AG09319 (cell line): ENCODE measurements at regions not wholly inside any gene's neighbourhood (a gene's known extent, or its start where the extent isn't known, plus 50 kb on each side); places are given as distances from the start of the nearest gene placed in this dataset.

Source experiments
- DNase-seq: peaks from one replicate; pipeline ENCODE4 v3.0.0-alpha.2; 2010; ENCODE audit warnings: low read depth; ENCODE audit errors: extremely low read depth
- TF ChIP-seq, protein P1 (sequence below): IDR thresholded peaks from 2 replicates; pipeline ENCODE4 v1.5.1; 2011; ENCODE audit warnings: low read depth, mild to moderate bottlenecking, inconsistent platforms, low read length, moderate library complexity

DNA sequence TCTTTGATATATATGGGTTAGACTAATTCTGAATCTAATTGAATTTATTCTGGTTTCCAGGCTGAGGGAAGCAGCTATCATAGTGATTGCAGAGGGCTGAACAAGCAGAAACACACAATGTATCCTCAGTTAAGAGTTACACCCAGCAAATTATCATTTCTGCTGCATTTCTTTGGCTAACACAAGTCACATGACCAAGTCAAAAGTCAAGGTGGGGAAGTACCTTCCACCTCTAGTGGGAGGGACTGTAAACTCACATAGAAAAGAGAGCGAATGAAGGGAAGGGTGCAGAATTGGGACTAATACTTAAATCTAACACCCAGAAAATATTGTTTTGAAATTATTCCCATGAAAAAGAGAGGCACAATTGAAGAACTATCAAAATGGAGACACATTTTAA, 719.7 kb upstream of the MMS22L start:
- TF ChIP-seq, protein P1, sequence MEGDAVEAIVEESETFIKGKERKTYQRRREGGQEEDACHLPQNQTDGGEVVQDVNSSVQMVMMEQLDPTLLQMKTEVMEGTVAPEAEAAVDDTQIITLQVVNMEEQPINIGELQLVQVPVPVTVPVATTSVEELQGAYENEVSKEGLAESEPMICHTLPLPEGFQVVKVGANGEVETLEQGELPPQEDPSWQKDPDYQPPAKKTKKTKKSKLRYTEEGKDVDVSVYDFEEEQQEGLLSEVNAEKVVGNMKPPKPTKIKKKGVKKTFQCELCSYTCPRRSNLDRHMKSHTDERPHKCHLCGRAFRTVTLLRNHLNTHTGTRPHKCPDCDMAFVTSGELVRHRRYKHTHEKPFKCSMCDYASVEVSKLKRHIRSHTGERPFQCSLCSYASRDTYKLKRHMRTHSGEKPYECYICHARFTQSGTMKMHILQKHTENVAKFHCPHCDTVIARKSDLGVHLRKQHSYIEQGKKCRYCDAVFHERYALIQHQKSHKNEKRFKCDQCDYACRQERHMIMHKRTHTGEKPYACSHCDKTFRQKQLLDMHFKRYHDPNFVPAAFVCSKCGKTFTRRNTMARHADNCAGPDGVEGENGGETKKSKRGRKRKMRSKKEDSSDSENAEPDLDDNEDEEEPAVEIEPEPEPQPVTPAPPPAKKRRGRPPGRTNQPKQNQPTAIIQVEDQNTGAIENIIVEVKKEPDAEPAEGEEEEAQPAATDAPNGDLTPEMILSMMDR = no peak
- no peak for DNase-seq

DNA sequence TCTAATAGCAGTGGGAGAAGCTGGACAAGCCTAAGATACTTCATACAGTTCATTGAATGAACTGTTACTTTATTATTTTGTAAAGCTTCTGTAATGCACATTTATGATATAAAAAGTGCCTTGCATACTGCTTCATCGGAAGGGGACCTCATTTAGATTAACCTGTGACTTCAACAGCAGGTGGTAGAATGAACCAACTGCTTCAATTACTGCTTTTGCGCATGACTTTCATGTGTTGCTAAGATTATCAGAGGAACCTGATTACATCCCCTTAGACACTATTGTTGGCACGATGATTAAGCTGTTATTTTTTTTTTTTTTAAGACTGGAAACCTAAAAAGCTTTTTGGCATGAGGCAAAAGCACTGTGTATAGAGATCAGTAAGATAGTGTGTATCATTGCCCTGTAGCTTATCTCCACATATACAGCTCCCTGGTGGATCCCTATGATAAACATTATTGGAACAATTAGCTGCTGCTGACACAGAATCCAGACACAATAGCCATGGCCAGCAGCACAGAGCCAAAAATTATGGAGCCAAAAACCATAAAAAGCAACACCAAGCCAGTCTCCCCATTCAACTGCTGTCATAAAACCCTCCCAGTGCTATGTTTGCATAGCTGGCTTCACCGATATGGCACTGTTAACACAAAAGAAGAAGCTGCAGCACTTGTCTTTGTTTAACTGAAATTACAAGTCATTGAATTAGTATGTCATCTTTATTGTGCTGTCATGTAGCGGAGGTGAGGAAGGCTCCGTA, 731.6 kb upstream of the MMS22L start:
- DNase-seq = no peak
- TF ChIP-seq, protein P1 = no peak

DNA sequence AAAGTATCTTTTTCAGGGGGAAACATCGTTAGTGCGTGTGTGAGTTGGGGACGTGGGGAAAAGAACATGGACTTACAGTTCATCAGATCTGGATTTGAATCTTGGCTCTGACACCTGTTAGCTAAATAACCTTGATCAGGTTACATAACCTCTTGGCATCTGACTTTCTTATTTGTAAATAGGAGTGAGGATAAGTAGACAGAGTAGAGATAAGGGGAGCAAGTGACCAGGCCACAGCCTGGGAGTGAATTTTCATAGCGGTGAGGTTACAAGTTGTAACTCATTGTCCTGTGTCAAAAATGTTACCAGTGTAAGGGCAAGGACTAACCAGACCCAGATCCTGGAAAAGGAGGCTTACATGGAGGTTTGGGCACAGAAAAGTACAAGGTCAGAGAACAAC, 733.5 kb upstream of the MMS22L start:
- TF ChIP-seq, protein P1 = no peak

DNA sequence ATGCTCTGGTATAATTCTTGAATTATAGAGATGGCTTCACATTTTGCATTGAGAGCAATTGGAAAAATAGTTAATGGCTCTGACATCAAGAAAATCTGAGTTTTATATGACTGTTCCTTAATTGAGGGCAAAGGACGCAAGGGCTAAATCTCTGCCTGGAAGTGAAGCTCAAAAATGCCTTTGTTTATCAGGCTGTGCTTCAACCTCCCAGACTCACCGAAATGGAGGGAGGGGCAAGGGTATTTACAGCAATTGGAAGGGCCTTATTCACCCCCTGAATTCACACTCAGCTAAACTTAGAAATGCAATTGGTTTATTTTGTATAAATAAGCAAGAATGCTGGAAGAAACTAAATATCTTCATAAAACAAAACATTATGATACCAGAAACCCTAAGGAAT, 737.2 kb upstream of the MMS22L start:
- TF ChIP-seq, protein P1 = no peak
- DNase-seq = no peak

More for the DNA sequence above, 733.5 kb upstream of the MMS22L start:
- DNase-seq = no peak

DNA sequence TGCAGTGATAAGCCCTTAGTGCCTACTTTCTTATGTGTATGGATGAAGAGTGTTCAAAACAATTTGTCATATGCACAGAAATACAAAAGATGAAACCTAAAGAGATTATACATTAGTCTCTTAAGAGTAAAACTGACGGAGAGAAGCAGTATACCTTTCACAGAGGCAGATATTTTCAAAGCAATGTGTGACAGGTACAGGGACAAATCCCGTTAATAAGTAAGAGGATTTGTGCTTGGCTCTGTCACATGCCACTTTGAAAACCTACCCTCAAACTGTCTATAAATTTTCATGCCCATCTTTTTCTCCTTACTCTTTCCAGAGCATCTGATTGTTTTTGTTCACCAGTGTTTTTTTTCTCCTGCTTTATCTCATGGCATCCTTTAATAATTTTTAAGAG, 741.3 kb upstream of the MMS22L start:
- TF ChIP-seq, protein P1 = no peak
- no peak for DNase-seq

DNA sequence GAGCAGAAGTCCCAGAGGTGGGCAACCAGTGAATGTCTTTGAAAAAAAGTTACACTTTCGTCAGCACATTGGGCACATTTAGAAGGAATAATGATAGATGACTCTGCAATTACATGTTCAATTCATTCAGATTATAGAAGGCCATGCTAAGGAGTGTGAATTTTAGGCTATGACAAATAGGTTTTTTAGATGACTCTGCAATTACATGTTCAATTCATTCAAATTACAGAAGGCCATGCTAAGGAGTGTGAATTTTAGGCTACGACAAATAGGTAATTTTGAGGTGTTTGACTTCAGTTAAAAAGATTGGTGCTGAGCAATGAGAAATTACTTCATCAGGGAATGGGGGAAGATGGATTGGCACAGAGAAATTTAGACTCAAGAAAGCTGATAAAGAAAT, 744.9 kb upstream of the MMS22L start:
- TF ChIP-seq, protein P1 = no peak
- no peak for DNase-seq

DNA sequence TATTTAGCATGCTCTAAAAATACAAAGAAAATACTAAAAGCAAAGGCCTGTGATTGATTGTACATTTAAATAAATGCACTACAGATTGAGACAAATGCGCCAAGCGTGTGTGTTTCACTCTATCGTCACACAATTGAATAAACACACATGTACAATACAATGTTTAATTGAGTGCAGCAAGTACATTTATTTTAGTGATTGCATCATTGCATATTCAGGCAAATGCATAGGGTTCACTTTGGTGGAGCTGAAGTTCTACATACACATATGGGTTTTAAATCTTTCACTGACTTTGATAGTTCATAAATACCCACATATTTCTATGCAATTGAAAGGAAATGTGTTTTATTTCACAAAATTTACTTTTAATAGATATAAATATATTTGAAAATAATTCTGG, 750.6 kb upstream of the MMS22L start:
- TF ChIP-seq, protein P1 = no peak

More for the DNA sequence above, 750.6 kb upstream of the MMS22L start:
- no peak for DNase-seq
